Eye (tissue), 1 donor: ENCODE measurements at regions not wholly inside any gene's neighbourhood (a gene's known extent, or its start where the extent isn't known, plus 50 kb on each side); places are given as distances from the start of the nearest gene placed in this dataset.

Experiments
- DNase-seq: peaks from one replicate; pipeline ENCODE4 v3.0.0-alpha.2; 2015

- no peak for DNase-seq
Observed at GRCh38 chr7:40972426-40972825, 730.5 kb downstream of the INHBA start.

- no peak for DNase-seq
Observed at GRCh38 chr7:40969641-40970040, 733.2 kb downstream of the INHBA start.

- DNase-seq, result no peak
Observed at GRCh38 chr7:40966693-40967092, 736.2 kb downstream of the INHBA start.

- no peak for DNase-seq
Observed at GRCh38 chr7:40965774-40966173, 737.1 kb downstream of the INHBA start.

GRCh38 chr7:40965016-40965415 lies 737.9 kb downstream of the INHBA start:
- DNase-seq, result peak; percentile 18

- no peak for DNase-seq
Observed at GRCh38 chr7:40964610-40965009, 738.3 kb downstream of the INHBA start.

GRCh38 chr7:40959955-40960354 lies 742.9 kb downstream of the INHBA start:
- DNase-seq, result no peak

- DNase-seq, result no peak
Observed at GRCh38 chr7:40948239-40948638, 754.7 kb downstream of the INHBA start.

GRCh38 chr7:40947566-40947965 lies 755.3 kb downstream of the INHBA start:
- no peak for DNase-seq

GRCh38 chr7:40946549-40946948 lies 756.3 kb downstream of the INHBA start:
- no peak for DNase-seq

- DNase-seq, result no peak
Observed at GRCh38 chr7:40945788-40946187, 757.1 kb downstream of the INHBA start.

- no peak for DNase-seq
Observed at GRCh38 chr7:40944981-40945585, 757.8 kb downstream of the INHBA start.

- DNase-seq, result peak; percentile 60
Observed at GRCh38 chr7:40937879-40938278, 765.0 kb downstream of the INHBA start.

GRCh38 chr7:40935435-40935834 lies 767.5 kb downstream of the INHBA start:
- DNase-seq, result no peak

- no peak for DNase-seq
Observed at GRCh38 chr7:40923626-40924025, 779.3 kb downstream of the INHBA start.

GRCh38 chr7:40922316-40922670 lies 780.6 kb downstream of the INHBA start:
- DNase-seq, result no peak

- DNase-seq, result no peak
Observed at GRCh38 chr7:40921589-40922315, 781.1 kb downstream of the INHBA start.

- no peak for DNase-seq
Observed at GRCh38 chr7:40918701-40919271, 784.0 kb downstream of the SUGCT start.

GRCh38 chr7:40916813-40917212 lies 782.0 kb downstream of the SUGCT start:
- DNase-seq, result no peak

- no peak for DNase-seq
Observed at GRCh38 chr7:40915071-40915470, 780.3 kb downstream of the SUGCT start.
